DOHH2 (cell line): ENCODE measurements at regions not wholly inside any gene's neighbourhood (a gene's known extent, or its start where the extent isn't known, plus 50 kb on each side); places are given as distances from the start of the nearest gene placed in this dataset.

Experiments used
- H3F3A ChIP-seq: fragments of 200-600 bp; sonication (generic), shearing (Covaris generic); 2 replicates; pipeline ENCODE4 v1.6.0; 2016; ENCODE audit warnings: antibody characterized with exemption, mild to moderate bottlenecking; ENCODE audit not compliant: control insufficient read depth, insufficient read depth
- H3K27ac ChIP-seq: fragments of 200-600 bp; sonication (generic); 2 replicates; pipeline ENCODE4 v1.5.1; 2014; ENCODE audit warnings: low read depth, mild to moderate bottlenecking, low read length, moderate library complexity
- H3K27me3 ChIP-seq: fragments of 200-600 bp; sonication (generic); 2 replicates; pipeline ENCODE4 v1.6.1; 2014; ENCODE audit warnings: mild to moderate bottlenecking, low read length, mixed read lengths; ENCODE audit not compliant: control insufficient read depth
- H3K36me3 ChIP-seq: fragments of 200-600 bp; sonication (generic); 2 replicates; pipeline ENCODE4 v1.6.1; 2014; ENCODE audit warnings: mild to moderate bottlenecking, low read length, moderate library complexity, mixed read lengths; ENCODE audit not compliant: control insufficient read depth
- H3K4me1 ChIP-seq: fragments of 200-600 bp; sonication (generic); 2 replicates; pipeline ENCODE4 v1.6.1; 2014; ENCODE audit warnings: mild to moderate bottlenecking, low read length, mixed read lengths; ENCODE audit not compliant: control insufficient read depth
- H3K4me2 ChIP-seq: fragments of 200-600 bp; sonication (generic); 2 replicates; pipeline ENCODE4 v1.6.0; 2014; ENCODE audit warnings: mild to moderate bottlenecking, low read length, moderate library complexity
- H3K4me3 ChIP-seq: fragments of 200-600 bp; sonication (generic); 2 replicates; pipeline ENCODE4 v1.5.1; 2014; ENCODE audit warnings: mild to moderate bottlenecking, low read length, mixed read lengths
- H3K79me2 ChIP-seq: fragments of 200-600 bp; sonication (generic); 2 replicates; pipeline ENCODE4 v1.6.1; 2014; ENCODE audit warnings: mild to moderate bottlenecking, low read length, mixed read lengths; ENCODE audit not compliant: control insufficient read depth
- H3K9me2 ChIP-seq: fragments of 200-600 bp; sonication (generic); replicated peaks from 2 replicates; pipeline ENCODE4 v1.6.1; 2014; ENCODE audit warnings: mild to moderate bottlenecking, low read length, mixed read lengths; ENCODE audit not compliant: control insufficient read depth
- H3K9me3 ChIP-seq: fragments of 200-600 bp; sonication (generic); 2 replicates; pipeline ENCODE4 v1.6.1; 2014; ENCODE audit warnings: antibody characterized with exemption, low read length, mixed read lengths; ENCODE audit not compliant: control insufficient read depth, insufficient read depth
- H4K20me1 ChIP-seq: fragments of 200-600 bp; sonication (generic); 2 replicates; pipeline ENCODE4 v1.6.0; 2014; ENCODE audit warnings: low read depth, mild to moderate bottlenecking, antibody characterized with exemption, low read length, moderate library complexity; ENCODE audit not compliant: control insufficient read depth, insufficient read depth
- EZH2phosphoT487 ChIP-seq: fragments of 200-600 bp; sonication (generic); IDR thresholded peaks from 2 replicates; pipeline ENCODE4 v1.6.1; 2017; ENCODE audit warnings: borderline replicate concordance, mild to moderate bottlenecking, antibody characterized with exemption, low read length, moderate library complexity, mixed read lengths
- TF ChIP-seq, protein P1 (sequence below): fragments of 200-600 bp; sonication (generic); IDR thresholded peaks from one replicate; pipeline ENCODE4 v1.5.1; 2014; ENCODE audit warnings: antibody characterized with exemption, mild to moderate bottlenecking, low read depth, low read length; ENCODE audit not compliant: poor library complexity, severe bottlenecking

GRCh38 chr14:84877061-84877460 lies 652.9 kb upstream of the FLRT2 start:
- H3K27ac ChIP-seq: no peak overlapping the region
- H3K9me3 ChIP-seq: no peaks in the 10 kb centered on the region
- H3K27me3 ChIP-seq: no peaks in the 10 kb centered on the region
- H3K4me1 ChIP-seq: no peaks in the 10 kb centered on the region
- no peaks in the 10 kb centered on the region for H3K36me3 ChIP-seq
- TF ChIP-seq, protein P1, sequence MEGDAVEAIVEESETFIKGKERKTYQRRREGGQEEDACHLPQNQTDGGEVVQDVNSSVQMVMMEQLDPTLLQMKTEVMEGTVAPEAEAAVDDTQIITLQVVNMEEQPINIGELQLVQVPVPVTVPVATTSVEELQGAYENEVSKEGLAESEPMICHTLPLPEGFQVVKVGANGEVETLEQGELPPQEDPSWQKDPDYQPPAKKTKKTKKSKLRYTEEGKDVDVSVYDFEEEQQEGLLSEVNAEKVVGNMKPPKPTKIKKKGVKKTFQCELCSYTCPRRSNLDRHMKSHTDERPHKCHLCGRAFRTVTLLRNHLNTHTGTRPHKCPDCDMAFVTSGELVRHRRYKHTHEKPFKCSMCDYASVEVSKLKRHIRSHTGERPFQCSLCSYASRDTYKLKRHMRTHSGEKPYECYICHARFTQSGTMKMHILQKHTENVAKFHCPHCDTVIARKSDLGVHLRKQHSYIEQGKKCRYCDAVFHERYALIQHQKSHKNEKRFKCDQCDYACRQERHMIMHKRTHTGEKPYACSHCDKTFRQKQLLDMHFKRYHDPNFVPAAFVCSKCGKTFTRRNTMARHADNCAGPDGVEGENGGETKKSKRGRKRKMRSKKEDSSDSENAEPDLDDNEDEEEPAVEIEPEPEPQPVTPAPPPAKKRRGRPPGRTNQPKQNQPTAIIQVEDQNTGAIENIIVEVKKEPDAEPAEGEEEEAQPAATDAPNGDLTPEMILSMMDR: no peak
- no peak for TF ChIP-seq EZH2phosphoT487
- H4K20me1 ChIP-seq: no peaks in the 10 kb centered on the region
- no peaks in the 10 kb centered on the region for H3K9me2 ChIP-seq
- H3K4me2 ChIP-seq: no peak overlapping the region
- no peaks in the 10 kb centered on the region for H3K79me2 ChIP-seq
- H3K4me3 ChIP-seq: no peak overlapping the region
- H3F3A ChIP-seq: no peaks in the 10 kb centered on the region

GRCh38 chr14:84882830-84883229 lies 647.1 kb upstream of the FLRT2 start:
- TF ChIP-seq, protein P1: no peak
- TF ChIP-seq EZH2phosphoT487: no peak
- no peak overlapping the region for H3K4me2 ChIP-seq
- no peaks in the 10 kb centered on the region for H3K9me2 ChIP-seq
- no peaks in the 10 kb centered on the region for H3F3A ChIP-seq
- no peaks in the 10 kb centered on the region for H3K79me2 ChIP-seq
- H3K4me3 ChIP-seq: no peak overlapping the region
- no peaks in the 10 kb centered on the region; the same call in 1 of the 2 replicates for H3K9me3 ChIP-seq
- no peaks in the 10 kb centered on the region for H4K20me1 ChIP-seq
- no peaks in the 10 kb centered on the region for H3K27me3 ChIP-seq
- no peak overlapping the region for H3K27ac ChIP-seq
- H3K36me3 ChIP-seq: no peaks in the 10 kb centered on the region
- H3K4me1 ChIP-seq: no peaks in the 10 kb centered on the region

DNA sequence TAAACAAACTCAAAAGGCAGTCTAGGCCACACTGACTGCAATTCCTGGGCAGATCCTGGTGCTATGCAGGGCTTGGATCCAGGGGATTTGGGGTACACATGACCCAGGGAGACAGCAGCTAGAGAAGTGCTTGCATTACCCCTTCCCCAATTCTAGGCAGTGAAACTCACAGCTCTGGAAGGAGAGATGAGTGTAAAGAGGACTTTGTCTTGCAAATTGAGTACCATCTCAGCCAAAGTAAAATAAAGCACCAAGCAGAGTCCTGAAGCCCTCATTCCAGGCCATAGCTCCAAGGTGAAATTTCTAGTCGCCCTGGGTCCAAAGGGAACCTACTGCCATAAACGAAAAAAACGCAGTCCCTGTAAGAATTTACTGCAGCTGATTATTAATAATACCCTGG lies 644.9 kb upstream of the FLRT2 start:
- no peak for TF ChIP-seq EZH2phosphoT487
- TF ChIP-seq, protein P1: no peak

GRCh38 chr14:84891404-84891803 lies 638.5 kb upstream of the FLRT2 start:
- Histone ChIP-seq H4K20me1 (no peaks in the 10 kb centered on the region), H3K79me2 (no peaks in the 10 kb centered on the region), H3K9me2 (no peaks in the 10 kb centered on the region), H3K36me3 (no peaks in the 10 kb centered on the region), H3K27me3 (no peaks in the 10 kb centered on the region), H3K4me1 (no peaks in the 10 kb centered on the region), H3F3A (no peaks in the 10 kb centered on the region), H3K9me3 (no peaks in the 10 kb centered on the region), H3K27ac (no peak overlapping the region), H3K4me2 (no peak overlapping the region), H3K4me3 (no peak overlapping the region)
- TF ChIP-seq EZH2phosphoT487: no peak
- TF ChIP-seq, protein P1: no peak

More for the DNA sequence above, 644.9 kb upstream of the FLRT2 start:
- H3K9me3 ChIP-seq: no peaks in the 10 kb centered on the region; the same call in 1 of the 2 replicates
- no peaks in the 10 kb centered on the region for H3K4me1 ChIP-seq
- H3K4me3 ChIP-seq: no peak overlapping the region
- H3K9me2 ChIP-seq: no peaks in the 10 kb centered on the region
- no peaks in the 10 kb centered on the region for H3F3A ChIP-seq
- H3K27ac ChIP-seq: no peak overlapping the region
- no peak overlapping the region for H3K4me2 ChIP-seq
- H4K20me1 ChIP-seq: no peaks in the 10 kb centered on the region
- H3K36me3 ChIP-seq: no peaks in the 10 kb centered on the region
- H3K79me2 ChIP-seq: no peaks in the 10 kb centered on the region
- no peaks in the 10 kb centered on the region for H3K27me3 ChIP-seq
